SK-N-SH treated with all-trans-retinoic acid at 6 μM for 48 hours (cell line): ENCODE measurements at regions not wholly inside any gene's neighbourhood (a gene's known extent, or its start where the extent isn't known, plus 50 kb on each side); places are given as distances from the start of the nearest gene placed in this dataset.

Source experiments
- ATAC-seq: fragments of 200-7000 bp; cut with Tn5 transposase; 3 replicates; pipeline ENCODE4 v1.9.1; 2020; ENCODE audit warnings: mild to moderate bottlenecking, moderate library complexity
- ARNTL ChIP-seq: fragments of 450-650 bp; formaldehyde crosslinking; IDR thresholded peaks from 2 replicates; pipeline ENCODE4 v1.5.0; 2020; ENCODE audit warnings: low read depth, mild to moderate bottlenecking, moderate library complexity, borderline replicate concordance
- BACH2 ChIP-seq: fragments of 250-450 bp; sonication (Bioruptor Pico); IDR thresholded peaks from 2 replicates; pipeline ENCODE4 v1.9.0; 2021; ENCODE audit warnings: mild to moderate bottlenecking, borderline replicate concordance
- CREB5 ChIP-seq: fragments of 250-450 bp; sonication (Bioruptor Pico); IDR thresholded peaks from 2 replicates; pipeline ENCODE4 v1.5.1; 2020; ENCODE audit warnings: low read depth, mild to moderate bottlenecking, moderate library complexity
- CSDC2 ChIP-seq: fragments of 250-450 bp; sonication (Bioruptor Pico); IDR thresholded peaks from 2 replicates; pipeline ENCODE4 v1.5.0; 2020; ENCODE audit warnings: mild to moderate bottlenecking, moderate library complexity
- CSRNP3 ChIP-seq: fragments of 250-450 bp; sonication (Bioruptor Pico); IDR thresholded peaks from 2 replicates; pipeline ENCODE4 v1.5.1; 2021; ENCODE audit warnings: mild to moderate bottlenecking, moderate library complexity
- ESRRG ChIP-seq: fragments of 250-450 bp; sonication (Bioruptor Pico); IDR thresholded peaks from 2 replicates; pipeline ENCODE4 v1.6.1; 2021; ENCODE audit warnings: mild to moderate bottlenecking
- GLIS3 ChIP-seq: fragments of 250-450 bp; sonication (Bioruptor Pico); IDR thresholded peaks from 2 replicates; pipeline ENCODE4 v1.5.0; 2020; ENCODE audit warnings: mild to moderate bottlenecking, moderate library complexity
- ISL1 ChIP-seq: fragments of 250-450 bp; sonication (Bioruptor Pico); IDR thresholded peaks from 2 replicates; pipeline ENCODE4 v2.1.2; 2022; ENCODE audit warnings: mild to moderate bottlenecking, moderate library complexity
- OSR1 ChIP-seq: fragments of 250-450 bp; sonication (Bioruptor Pico); IDR thresholded peaks from 2 replicates; pipeline ENCODE4 v1.8.0; 2022; ENCODE audit warnings: moderate library complexity, mild to moderate bottlenecking, inconsistent platforms
- PATZ1 ChIP-seq: fragments of 250-450 bp; sonication (Bioruptor Pico); IDR thresholded peaks from 2 replicates; pipeline ENCODE4 v1.8.0; 2020; ENCODE audit warnings: mild to moderate bottlenecking, moderate library complexity, borderline replicate concordance
- POU6F1 ChIP-seq: fragments of 250-450 bp; sonication (Bioruptor Pico); IDR thresholded peaks from 2 replicates; pipeline ENCODE4 v1.8.0; 2021; ENCODE audit warnings: low read depth, mild to moderate bottlenecking, moderate library complexity, borderline replicate concordance
- PPARA ChIP-seq: fragments of 250-450 bp; sonication (Bioruptor Pico); IDR thresholded peaks from 2 replicates; pipeline ENCODE4 v1.5.0; 2020; ENCODE audit warnings: mild to moderate bottlenecking, borderline replicate concordance
- RARB ChIP-seq: fragments of 250-450 bp; sonication (Bioruptor Pico); IDR thresholded peaks from 2 replicates; pipeline ENCODE4 v1.8.0; 2021; ENCODE audit warnings: mild to moderate bottlenecking, moderate library complexity
- SNAI2 ChIP-seq: fragments of 250-450 bp; sonication (Bioruptor Pico); IDR thresholded peaks from 2 replicates; pipeline ENCODE4 v1.5.0; 2020; ENCODE audit warnings: mild to moderate bottlenecking, moderate library complexity
- TCF4 ChIP-seq: fragments of 250-450 bp; sonication (Bioruptor Pico); IDR thresholded peaks from 2 replicates; pipeline ENCODE4 v1.8.0; 2021; ENCODE audit warnings: mild to moderate bottlenecking, moderate library complexity, borderline replicate concordance
- TOX ChIP-seq: fragments of 250-450 bp; sonication (Bioruptor Pico); IDR thresholded peaks from 2 replicates; pipeline ENCODE4 v1.8.0; 2021; ENCODE audit warnings: mild to moderate bottlenecking, moderate library complexity, borderline replicate concordance
- ZC3H10 ChIP-seq: fragments of 250-450 bp; sonication (Bioruptor Pico); IDR thresholded peaks from 2 replicates; pipeline ENCODE4 v1.5.1; 2021; ENCODE audit warnings: mild to moderate bottlenecking, moderate library complexity
- ZFP3 ChIP-seq: fragments of 250-450 bp; sonication (Bioruptor Pico); IDR thresholded peaks from 2 replicates; pipeline ENCODE4 v1.5.0; 2020; ENCODE audit warnings: mild to moderate bottlenecking, moderate library complexity
- ZFP30 ChIP-seq: fragments of 450-650 bp; formaldehyde crosslinking; IDR thresholded peaks from 2 replicates; pipeline ENCODE4 v1.5.0; 2022; ENCODE audit warnings: mild to moderate bottlenecking, moderate library complexity
- ZNF565 ChIP-seq: fragments of 450-650 bp; formaldehyde crosslinking; conservative IDR thresholded peaks from 2 replicates; pipeline ENCODE4 v1.5.0; 2020; ENCODE audit warnings: low read depth, mild to moderate bottlenecking, moderate library complexity
- ZNF8 ChIP-seq: fragments of 450-650 bp; formaldehyde crosslinking; IDR thresholded peaks from 2 replicates; pipeline ENCODE4 v1.5.0; 2020; ENCODE audit warnings: mild to moderate bottlenecking, moderate library complexity

GRCh38 chr5:125470280-125470902, 724.0 kb upstream of the ZNF608 start:
- no peak for ATAC-seq
- TF ChIP-seq CSRNP3 (CRISPR knock-in tag) (no peak), ZC3H10 (no peak), RARB (CRISPR knock-in tag) (no peak), POU6F1 (CRISPR knock-in tag) (no peak), ARNTL (CRISPR knock-in tag) (no peak), SNAI2 (CRISPR knock-in tag) (no peak), BACH2 (no peak), OSR1 (CRISPR knock-in tag) (no peak), ZNF8 (CRISPR knock-in tag) (no peak), ZFP3 (no peak), GLIS3 (CRISPR knock-in tag) (no peak)
- TF ChIP-seq, all 23 proteins: peak for 0

GRCh38 chr5:125476901-125477585, 730.6 kb upstream of the ZNF608 start:
- TF ChIP-seq ISL1 (CRISPR knock-in tag) (peak; percentile 63), TCF4 (CRISPR knock-in tag) (no peak)
- TF ChIP-seq, all 23 proteins: peak for 1

GRCh38 chr5:125477586-125477975, 731.1 kb upstream of the ZNF608 start:
- TF ChIP-seq ZFP30 (CRISPR knock-in tag) (no peak), ZFP3 (no peak), ZC3H10 (no peak), POU6F1 (CRISPR knock-in tag) (no peak), CREB5 (CRISPR knock-in tag) (no peak), CSRNP3 (CRISPR knock-in tag) (no peak), TCF4 (CRISPR knock-in tag) (no peak), ISL1 (CRISPR knock-in tag) (no peak), PATZ1 (CRISPR knock-in tag) (no peak), ZNF8 (CRISPR knock-in tag) (no peak), GLIS3 (CRISPR knock-in tag) (no peak), TOX (CRISPR knock-in tag) (no peak), PPARA (CRISPR knock-in tag) (no peak), CSDC2 (CRISPR knock-in tag) (no peak), ZNF565 (no peak), ESRRG (no peak)
- no peak for ATAC-seq

More at GRCh38 chr5:125476901-125477585, 730.6 kb upstream of the ZNF608 start:
- peak; percentile 55; the same call in 1 of the 3 replicates for ATAC-seq
